HG03558 (cell line): ENCODE measurements at regions not wholly inside any gene's neighbourhood (a gene's known extent, or its start where the extent isn't known, plus 50 kb on each side); places are given as distances from the start of the nearest gene placed in this dataset.

Experiments
- ATAC-seq: cut with Tn5 transposase; IDR thresholded peaks from one replicate; pipeline ENCODE4 v1.9.1; 2021; ENCODE audit warnings: moderate number of reproducible peaks; ENCODE audit not compliant: unreplicated experiment; ENCODE audit errors: extremely low read depth

- ATAC-seq: no peak
Measured at GRCh38 chr11:116603728-116604323, 169.0 kb downstream of the BUD13 start.

- no peak for ATAC-seq
Measured at GRCh38 chr11:116602637-116602942, 170.2 kb downstream of the BUD13 start.

- ATAC-seq: no peak
Measured at GRCh38 chr11:116601814-116602636, 170.8 kb downstream of the BUD13 start.

GRCh38 chr11:116600930-116601329, 171.9 kb downstream of the BUD13 start:
- no peak for ATAC-seq

GRCh38 chr11:116598556-116598955, 174.2 kb downstream of the BUD13 start:
- ATAC-seq: no peak

- ATAC-seq: no peak
Measured at GRCh38 chr11:116598036-116598435, 174.8 kb downstream of the BUD13 start.

- no peak for ATAC-seq
Measured at GRCh38 chr11:116596346-116597260, 176.2 kb downstream of the BUD13 start.

GRCh38 chr11:116595305-116595880, 177.4 kb downstream of the BUD13 start:
- ATAC-seq: no peak

GRCh38 chr11:116590844-116591570, 181.8 kb downstream of the BUD13 start:
- no peak for ATAC-seq

- ATAC-seq: no peak
Measured at GRCh38 chr11:116589402-116589801, 183.4 kb downstream of the BUD13 start.

GRCh38 chr11:116586392-116586791, 186.4 kb downstream of the BUD13 start:
- no peak for ATAC-seq

- no peak for ATAC-seq
Measured at GRCh38 chr11:116582571-116582970, 190.2 kb downstream of the BUD13 start.

GRCh38 chr11:116581349-116581748, 191.4 kb downstream of the BUD13 start:
- no peak for ATAC-seq

- ATAC-seq: no peak
Measured at GRCh38 chr11:116580799-116581198, 192.0 kb downstream of the BUD13 start.

GRCh38 chr11:116579857-116580727, 192.7 kb downstream of the BUD13 start:
- ATAC-seq: no peak

GRCh38 chr11:116579031-116579653, 193.6 kb downstream of the BUD13 start:
- ATAC-seq: no peak

GRCh38 chr11:116577956-116578355, 194.8 kb downstream of the BUD13 start:
- ATAC-seq: no peak

- no peak for ATAC-seq
Measured at GRCh38 chr11:116577273-116577672, 195.5 kb downstream of the BUD13 start.

- no peak for ATAC-seq
Measured at GRCh38 chr11:116576526-116576925, 196.3 kb downstream of the BUD13 start.
